Thymus (tissue), 11 donors: ENCODE measurements at regions not wholly inside any gene's neighbourhood (a gene's known extent, or its start where the extent isn't known, plus 50 kb on each side); places are given as distances from the start of the nearest gene placed in this dataset.
A peak's percentile ranks its signal among the peaks of the same experiment; 100 is the strongest.

Experiments used
- DNase-seq, 9 donors: peaks; one replicate each; pipeline ENCODE4 v3.0.0-alpha.2; 2013; ENCODE audit warnings: low spot score in 9 of 9, low read depth in 6 of 9, missing footprints in 1 of 9
- H3K27ac ChIP-seq, 2 donors: one replicate each; pipeline ENCODE4 v1.5.1; 2013; ENCODE audit warnings: control low read depth in 1 of 2, low read depth in 1 of 2, low read length in 1 of 2, mild to moderate bottlenecking in 1 of 2, moderate library complexity in 1 of 2
- H3K27me3 ChIP-seq, 2 donors: one replicate each; pipeline ENCODE4 v1.5.1; 2013; ENCODE audit warnings: low read length in 1 of 2; ENCODE audit not compliant: control insufficient read depth in 2 of 2, insufficient read depth in 1 of 2
- H3K36me3 ChIP-seq, 2 donors: one replicate each; pipeline ENCODE4 v1.5.1; 2013; ENCODE audit warnings: low read length in 1 of 2, mild to moderate bottlenecking in 1 of 2, moderate library complexity in 1 of 2; ENCODE audit not compliant: control insufficient read depth in 2 of 2, insufficient read depth in 2 of 2
- H3K4me1 ChIP-seq, 2 donors: one replicate each; pipeline ENCODE4 v1.5.1; 2013; ENCODE audit warnings: low read length in 2 of 2; ENCODE audit not compliant: control insufficient read depth in 2 of 2, insufficient read depth in 2 of 2
- H3K4me3 ChIP-seq, 2 donors: one replicate each; pipeline ENCODE4 v1.5.1; 2013; ENCODE audit warnings: low read length in 2 of 2, control low read depth in 1 of 2, mild to moderate bottlenecking in 1 of 2
- H3K9me3 ChIP-seq, 2 donors: one replicate each; pipeline ENCODE4 v1.5.1; 2013; ENCODE audit warnings: low read length in 1 of 2, mild to moderate bottlenecking in 1 of 2; ENCODE audit not compliant: control insufficient read depth in 2 of 2, insufficient read depth in 1 of 2
- WGBS: extraction: QIAGEN DNeasy Blood & Tissue Kit; methylation state at CpG from one replicate; pipeline ENCODE4 v1.1.7; 2013; 5-methylcytosine and 5-hydroxymethylcytosine counted together
- donor health status: healthy.

DNA sequence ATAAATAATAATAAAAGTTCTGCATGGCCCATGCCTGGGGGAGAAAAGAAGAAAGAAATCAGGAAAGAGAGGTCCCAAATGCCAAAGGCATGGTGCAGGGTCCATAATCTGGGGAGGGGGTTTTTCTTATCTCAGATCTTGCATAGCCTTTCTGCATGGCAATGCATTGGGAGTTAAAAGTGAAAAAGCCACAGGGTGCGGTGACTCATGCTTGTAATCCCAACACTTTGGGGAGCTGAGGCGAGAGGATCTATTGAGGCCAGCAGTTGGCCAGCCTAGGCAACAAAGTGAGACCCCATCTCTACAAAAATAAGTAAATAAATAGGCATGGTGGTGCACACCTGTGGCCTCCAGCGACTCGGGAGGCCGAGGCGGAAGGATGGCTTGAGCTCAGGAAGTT lies 76.8 kb upstream of the GATA2 start:
- Histone ChIP-seq H3K27ac (no peak overlapping the region), H3K27me3 (peaks cover 2 to 21% of the 10 kb centered on the region in 2 donors), H3K36me3 (no peaks in the 10 kb centered on the region), H3K4me3 (no peak overlapping the region), H3K4me1 (peaks cover 4 to 15% of the 10 kb centered on the region in 2 donors), H3K9me3 (no peaks in the 10 kb centered on the region)
- no peak for DNase-seq
- 96% methylated on average over 6 of the region's 6 CpGs for WGBS

DNA sequence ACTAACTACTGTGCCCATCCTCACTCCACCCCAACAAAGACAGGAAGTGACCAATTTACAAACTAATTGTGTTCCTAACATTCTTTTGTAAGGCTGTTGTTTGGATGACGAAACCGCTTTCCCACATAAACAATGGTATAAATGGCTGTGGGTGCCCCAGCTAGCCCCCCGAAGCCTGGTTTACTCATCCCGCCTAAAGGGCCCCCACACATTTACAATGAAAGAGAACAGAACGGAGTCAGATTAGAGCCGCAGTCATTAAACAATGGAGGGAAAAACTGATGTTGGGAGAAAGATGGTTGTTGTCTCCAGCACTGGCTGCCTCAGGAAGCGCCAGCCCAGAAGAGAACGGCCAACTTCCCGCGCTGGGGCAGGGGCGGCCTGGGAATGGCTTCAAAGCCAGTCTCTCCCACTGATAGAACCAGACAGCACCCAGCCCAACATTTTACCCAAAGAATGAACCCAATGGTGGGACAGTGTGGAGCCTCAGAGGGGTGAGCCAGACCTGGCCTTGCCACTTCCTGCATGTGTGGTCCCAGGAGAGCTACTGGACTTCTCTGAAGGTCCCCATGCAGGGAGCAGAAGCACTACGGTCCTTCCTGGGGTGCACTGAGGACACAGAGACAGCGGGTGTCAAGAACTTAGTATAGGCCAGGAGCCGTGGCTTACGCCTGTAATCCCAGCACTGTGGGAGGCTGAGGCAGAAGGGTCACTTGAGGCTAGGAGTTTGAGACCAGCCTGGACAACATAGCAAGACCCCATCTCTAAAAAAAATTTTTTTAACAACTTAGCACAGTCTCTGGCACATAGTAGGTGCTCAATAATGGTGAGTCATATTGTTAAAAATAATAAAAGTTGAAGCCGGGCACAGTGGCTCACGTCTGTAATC lies 75.8 kb upstream of the GATA2 start:
- no peaks in the 10 kb centered on the region for H3K36me3 ChIP-seq
- H3K27ac ChIP-seq: no peak overlapping the region
- H3K4me3 ChIP-seq: no peak overlapping the region
- no peaks in the 10 kb centered on the region for H3K9me3 ChIP-seq
- no peak for DNase-seq
- H3K4me1 ChIP-seq: peaks cover 4 to 15% of the 10 kb centered on the region in 2 donors
- 96% methylated on average over 17 of the region's 17 CpGs for WGBS
- peaks cover 2 to 17% of the 10 kb centered on the region in 2 donors for H3K27me3 ChIP-seq

DNA sequence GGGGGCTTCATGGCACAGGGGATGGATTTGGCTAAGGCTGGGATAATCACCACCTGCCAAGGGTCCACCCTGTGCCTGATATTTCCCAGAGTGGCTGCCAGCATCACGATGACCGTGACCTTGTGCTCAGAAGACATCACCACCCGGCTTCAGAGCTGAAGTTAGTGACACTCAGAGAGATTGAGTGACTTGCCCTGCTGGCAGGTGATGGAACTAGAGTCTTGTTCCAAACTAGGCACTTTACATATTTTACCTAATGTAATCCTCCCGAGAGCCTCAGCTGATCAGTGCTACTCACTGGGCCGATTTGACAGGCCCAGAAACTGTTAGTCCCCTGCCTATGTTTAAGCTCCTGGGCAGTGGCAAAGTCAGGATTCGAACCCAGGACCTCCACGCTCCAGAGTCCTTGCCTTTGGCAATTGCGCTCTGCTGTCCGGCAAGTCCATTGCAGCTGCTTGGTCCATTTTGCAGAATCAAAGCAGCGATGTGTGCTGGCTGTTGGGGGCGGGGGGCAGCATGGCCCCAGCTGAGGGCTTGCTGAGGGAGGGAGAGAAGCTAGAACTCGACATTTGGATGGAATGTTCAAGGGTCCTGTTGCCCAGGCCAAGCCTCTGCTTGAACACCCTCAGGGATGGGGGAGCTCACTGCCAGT lies 74.8 kb upstream of the GATA2 start:
- H3K36me3 ChIP-seq: no peaks in the 10 kb centered on the region
- H3K27me3 ChIP-seq: peaks cover 2 to 8% of the 10 kb centered on the region in 2 donors
- no peak overlapping the region for H3K4me3 ChIP-seq
- no peak for DNase-seq
- H3K27ac ChIP-seq: no peak overlapping the region
- 96% methylated on average over 12 of the region's 12 CpGs for WGBS
- no peaks in the 10 kb centered on the region for H3K9me3 ChIP-seq
- peaks cover 4 to 6% of the 10 kb centered on the region in 2 donors for H3K4me1 ChIP-seq

DNA sequence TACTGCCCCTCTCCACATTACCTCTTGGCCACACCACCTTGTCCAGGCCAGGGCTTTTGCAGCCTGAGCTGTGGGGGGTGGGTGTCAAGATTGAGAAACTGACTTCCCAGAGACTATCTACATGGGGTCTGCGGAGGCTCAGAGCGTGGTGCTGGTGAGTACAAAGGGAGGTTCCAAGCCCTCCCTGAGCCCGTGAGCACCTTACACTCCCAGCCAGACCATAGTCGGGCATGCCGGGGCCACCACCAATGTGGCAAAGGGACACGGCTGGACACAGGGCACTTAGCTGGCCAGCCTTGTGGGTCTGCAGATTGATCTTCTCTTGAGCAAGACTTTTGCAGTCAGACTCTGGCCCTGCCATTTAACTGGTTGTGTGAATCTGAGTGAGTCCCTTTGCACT lies 74.1 kb upstream of the GATA2 start:
- H3K27me3 ChIP-seq: peaks cover 0 to 6% of the 10 kb centered on the region in 2 donors

DNA sequence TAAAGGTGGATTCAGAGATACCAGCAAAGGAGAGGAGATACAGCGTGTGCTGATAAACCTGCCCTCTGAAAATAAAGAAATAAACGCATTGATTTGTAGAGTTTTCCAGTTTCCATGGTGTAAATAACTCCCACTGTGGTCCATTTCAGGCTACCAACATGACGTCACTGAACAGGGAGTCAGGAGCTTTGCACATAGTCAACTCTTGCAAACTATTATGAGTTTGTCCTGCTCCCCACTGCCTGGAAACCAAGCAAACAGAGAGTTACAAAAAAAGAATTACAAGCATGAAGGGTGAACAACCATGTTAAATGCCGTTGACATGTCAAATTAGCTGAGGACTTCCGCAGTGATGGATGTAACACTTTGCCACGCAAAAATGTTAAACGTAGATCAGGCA lies 70.4 kb upstream of the GATA2 start:
- Histone ChIP-seq H3K4me1 (peaks cover 4 to 10% of the 10 kb centered on the region in 2 donors), H3K4me3 (no peak overlapping the region), H3K27ac (no peak overlapping the region), H3K9me3 (no peaks in the 10 kb centered on the region), H3K36me3 (no peaks in the 10 kb centered on the region), H3K27me3 (peaks cover 5 to 9% of the 10 kb centered on the region in 2 donors)
- 96% methylated on average over 7 of the region's 7 CpGs for whole genome bisulfite sequencing
- DNase-seq: no peak

More for the DNA sequence above, 74.1 kb upstream of the GATA2 start:
- no peak overlapping the region for H3K4me3 ChIP-seq
- no peaks in the 10 kb centered on the region for H3K36me3 ChIP-seq
- no peak overlapping the region for H3K27ac ChIP-seq
- no peak for DNase-seq
- H3K9me3 ChIP-seq: no peaks in the 10 kb centered on the region
- H3K4me1 ChIP-seq: no peaks in the 10 kb centered on the region
- 98% methylated on average over 6 of the region's 6 CpGs for WGBS

DNA sequence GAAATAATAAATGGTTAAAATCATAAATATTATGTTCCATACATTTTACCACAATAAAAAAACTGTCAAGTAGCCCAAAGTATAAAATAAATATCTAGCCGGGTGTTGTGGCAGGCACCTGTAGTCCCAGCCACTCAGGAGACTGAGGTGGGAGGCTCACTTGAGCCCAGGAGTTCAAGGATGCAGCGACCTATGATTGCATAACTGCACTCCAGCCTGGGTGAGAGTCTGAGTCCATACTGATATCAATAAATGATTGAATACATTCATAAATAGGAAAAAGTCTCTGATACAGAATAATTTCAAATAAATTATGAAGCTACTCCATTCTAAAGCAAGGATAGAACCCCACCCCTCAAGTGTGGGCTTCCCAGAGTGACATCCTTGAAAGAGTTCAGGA lies 68.5 kb upstream of the GATA2 start:
- 97% methylated on average over 2 of the region's 2 CpGs for WGBS
- H3K9me3 ChIP-seq: no peaks in the 10 kb centered on the region
- no peak overlapping the region for H3K4me3 ChIP-seq
- peaks cover 4 to 17% of the 10 kb centered on the region in 2 donors for H3K4me1 ChIP-seq
- peaks cover 9 to 19% of the 10 kb centered on the region in 2 donors for H3K27me3 ChIP-seq
- H3K36me3 ChIP-seq: no peaks in the 10 kb centered on the region
- DNase-seq: no peak
- H3K27ac ChIP-seq: no peak overlapping the region

DNA sequence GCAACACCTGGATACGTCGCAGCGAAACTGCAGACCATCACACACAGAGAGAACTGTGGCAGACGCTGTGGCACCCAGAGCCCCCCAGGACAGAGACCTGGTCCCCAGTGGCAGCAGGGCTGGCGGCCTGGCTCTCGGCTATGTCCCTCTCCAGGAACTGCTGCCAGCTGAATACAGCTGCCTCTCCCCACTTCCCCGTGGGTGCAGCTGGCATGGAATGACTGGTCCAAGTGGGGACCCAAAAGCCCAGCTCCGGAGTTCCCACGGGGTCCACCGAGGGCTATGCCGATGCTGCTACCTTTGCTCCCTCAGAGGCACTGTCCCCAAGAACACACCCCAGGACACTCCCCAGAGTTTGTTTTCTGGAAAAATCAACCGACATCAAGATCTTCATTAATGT lies 67.8 kb upstream of the GATA2 start:
- no peaks in the 10 kb centered on the region for H3K9me3 ChIP-seq
- 97% methylated on average over 12 of the region's 12 CpGs for WGBS
- no peak for DNase-seq
- H3K36me3 ChIP-seq: no peaks in the 10 kb centered on the region
- H3K27me3 ChIP-seq: peaks cover 11 to 27% of the 10 kb centered on the region in 2 donors
- H3K27ac ChIP-seq: no peak overlapping the region
- H3K4me3 ChIP-seq: no peak overlapping the region
- peaks cover 4 to 24% of the 10 kb centered on the region in 2 donors for H3K4me1 ChIP-seq

DNA sequence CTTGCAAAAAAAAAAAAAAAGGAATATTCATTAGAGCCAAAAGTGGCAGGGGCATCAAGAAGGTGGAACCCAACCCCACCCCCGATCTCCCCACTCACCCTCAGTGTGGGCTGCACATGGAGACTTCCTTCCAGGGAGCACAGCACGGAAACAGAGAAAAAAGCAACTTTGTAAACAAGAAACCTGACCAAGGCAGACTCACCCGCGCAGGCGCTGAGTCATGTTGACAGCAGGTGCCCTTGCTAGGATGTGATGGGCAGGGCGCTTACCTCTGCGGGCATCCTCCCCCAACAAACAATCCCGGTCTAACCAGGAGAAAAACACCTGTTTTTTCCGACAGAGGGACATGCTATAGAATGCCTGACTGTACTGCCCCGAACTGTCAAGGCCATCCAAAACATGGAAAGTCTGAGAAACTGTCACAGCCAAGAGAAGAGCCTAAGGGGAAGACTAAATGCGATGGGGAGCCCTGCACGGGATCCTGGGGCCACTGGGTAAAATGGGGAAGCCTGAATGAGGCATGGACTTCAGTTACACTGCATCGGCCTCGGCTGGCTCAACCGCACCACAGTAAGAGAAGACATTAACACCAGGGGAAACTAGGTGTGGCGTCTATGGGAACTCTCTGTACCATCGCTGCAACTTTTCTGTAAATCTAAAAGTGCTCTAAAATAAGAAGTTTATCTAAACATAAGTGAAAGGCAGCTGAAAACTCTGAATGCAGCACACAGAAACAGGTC lies 66.7 kb upstream of the GATA2 start:
- Histone ChIP-seq H3K4me3 (no peak overlapping the region), H3K9me3 (no peaks in the 10 kb centered on the region), H3K4me1 (peaks cover 4 to 29% of the 10 kb centered on the region in 2 donors), H3K36me3 (no peaks in the 10 kb centered on the region), H3K27ac (no peak overlapping the region), H3K27me3 (peaks cover 22 to 38% of the 10 kb centered on the region in 2 donors)
- 24% methylated on average over 17 of the region's 17 CpGs for WGBS
- peak in 6 of 9 donors; percentile 11 to 72 (median 40) for DNase-seq
